IMR-90 (cell line): ENCODE measurements at regions not wholly inside any gene's neighbourhood (a gene's known extent, or its start where the extent isn't known, plus 50 kb on each side); places are given as distances from the start of the nearest gene placed in this dataset.

Experiments
- ATAC-seq: fragments of 200-7000 bp; cut with Tn5 transposase; 2 replicates; pipeline ENCODE4 v1.9.1; 2020; ENCODE audit warnings: low read depth, mild to moderate bottlenecking, moderate library complexity
- BruUV-seq: library from RNA; stranded (reverse); fragments of 400-500 nt; replicated peaks from 2 replicates; lab custom pipeline; 2021; lab: Mats Ljungman, UMichigan
- CTCF ChIA-PET: fragments of 300-600 bp; formaldehyde crosslinking; extraction: SDS; loops from one replicate; lab custom pipeline; 2021; ENCODE audit warnings: antibody characterized with exemption; lab: Yijun Ruan, JAX
- POLR2A ChIA-PET: fragments of 300-600 bp; sonication (Branson Sonifier 250); formaldehyde crosslinking; loops from one replicate; lab custom pipeline; 2022; ENCODE audit warnings: antibody characterized with exemption; ENCODE audit not compliant: unreplicated experiment; lab: Charles Lee
- DNase-seq: peaks from one replicate; pipeline ENCODE4 v3.0.0; 2013
- H2AFZ ChIP-seq: replicated peaks from 2 replicates; pipeline ENCODE3; 2013; ENCODE audit warnings: low read length, mild to moderate bottlenecking; ENCODE audit not compliant: poor library complexity
- H2AK5ac ChIP-seq: 2 replicates; pipeline ENCODE4 v1.6.1; 2013; ENCODE audit warnings: low read depth, low read length, inconsistent platforms
- H2AK9ac ChIP-seq: replicated peaks from 2 replicates; pipeline ENCODE3; 2013; ENCODE audit warnings: mild to moderate bottlenecking, low read depth, low read length, moderate library complexity; ENCODE audit not compliant: poor library complexity
- H2BK120ac ChIP-seq: 2 replicates; pipeline ENCODE4 v1.6.1; 2013; ENCODE audit warnings: low read depth, low read length, inconsistent platforms
- H2BK15ac ChIP-seq: 3 replicates; pipeline ENCODE4 v1.6.1; 2013; ENCODE audit warnings: low read depth, low read length, inconsistent platforms
- H2BK20ac ChIP-seq: 2 replicates; pipeline ENCODE4 v1.6.1; 2013; ENCODE audit warnings: low read depth, mild to moderate bottlenecking, inconsistent platforms, low read length, moderate library complexity
- H2BK5ac ChIP-seq: 2 replicates; pipeline ENCODE4 v1.6.1; 2013; ENCODE audit warnings: mild to moderate bottlenecking, low read depth, low read length, inconsistent platforms; ENCODE audit not compliant: poor library complexity, severe bottlenecking
- H3K14ac ChIP-seq: replicated peaks from 2 replicates; pipeline ENCODE4 v1.6.1; 2013; ENCODE audit warnings: low read depth, low read length, inconsistent platforms
- H3K18ac ChIP-seq: 2 replicates; pipeline ENCODE4 v1.6.1; 2013; ENCODE audit warnings: low read depth, low read length, control low read depth
- H3K23ac ChIP-seq: 2 replicates; pipeline ENCODE4 v1.6.1; 2013; ENCODE audit warnings: low read depth, low read length, inconsistent platforms
- H3K27ac ChIP-seq: 2 replicates; pipeline ENCODE4 v1.5.1; 2013; ENCODE audit warnings: mild to moderate bottlenecking, control low read depth, low read length; ENCODE audit not compliant: insufficient read depth
- H3K27me3 ChIP-seq: 2 replicates; pipeline ENCODE4 v1.6.1; 2013; ENCODE audit warnings: low read length; ENCODE audit not compliant: control insufficient read depth, insufficient read depth
- H3K36me3 ChIP-seq: 2 replicates; pipeline ENCODE4 v1.6.1; 2013; ENCODE audit warnings: low read length, mixed read lengths; ENCODE audit not compliant: control insufficient read depth, insufficient read depth
- H3K4ac ChIP-seq: 2 replicates; pipeline ENCODE4 v1.6.1; 2013; ENCODE audit warnings: low read depth, low read length, inconsistent platforms
- H3K4me1 ChIP-seq: 2 replicates; pipeline ENCODE4 v1.6.1; 2013; ENCODE audit warnings: low read length, mixed read lengths; ENCODE audit not compliant: control insufficient read depth, insufficient read depth
- H3K4me2 ChIP-seq: 2 replicates; pipeline ENCODE4 v1.6.1; 2013; ENCODE audit warnings: low read depth, mild to moderate bottlenecking, control low read depth, low read length, moderate library complexity
- H3K4me3 ChIP-seq: 2 replicates; pipeline ENCODE4 v1.5.1; 2013; ENCODE audit warnings: low read depth, mild to moderate bottlenecking, control low read depth, low read length, moderate library complexity; ENCODE audit not compliant: insufficient read depth
- H3K56ac ChIP-seq: 2 replicates; pipeline ENCODE4 v1.6.1; 2013; ENCODE audit warnings: low read length, inconsistent platforms; ENCODE audit not compliant: insufficient read depth; ENCODE audit errors: extremely low read depth
- H3K79me1 ChIP-seq, 2 experiments: 2 replicates each; pipeline ENCODE4 v1.6.1; 2013; ENCODE audit warnings: low read length in 2 of 2, inconsistent platforms in 1 of 2, low read depth in 1 of 2
- H3K9ac ChIP-seq: 2 replicates; pipeline ENCODE4 v1.6.1; 2013; ENCODE audit warnings: low read depth, low read length, control low read depth
- H3K9me1 ChIP-seq: 2 replicates; pipeline ENCODE4 v1.6.1; 2013; ENCODE audit warnings: low read length, inconsistent platforms; ENCODE audit not compliant: insufficient read depth
- H3K9me3 ChIP-seq: 2 replicates; pipeline ENCODE4 v1.6.1; 2013; ENCODE audit warnings: low read length; ENCODE audit not compliant: control insufficient read depth, insufficient read depth
- H4K20me1 ChIP-seq: 2 replicates; pipeline ENCODE4 v1.6.1; 2013; ENCODE audit warnings: low read length, inconsistent platforms; ENCODE audit not compliant: insufficient read depth
- H4K5ac ChIP-seq: 2 replicates; pipeline ENCODE4 v1.6.1; 2013; ENCODE audit warnings: mild to moderate bottlenecking, low read depth, low read length, control low read depth
- H4K8ac ChIP-seq, 2 experiments: 2 replicates each; pipeline ENCODE4 v1.6.1; 2013; ENCODE audit warnings: low read depth in 2 of 2, low read length in 2 of 2, control low read depth in 1 of 2, inconsistent platforms in 1 of 2
- H4K91ac ChIP-seq: 2 replicates; pipeline ENCODE4 v1.6.1; 2013; ENCODE audit warnings: low read depth, low read length, inconsistent platforms; ENCODE audit not compliant: insufficient read depth
- BHLHE40 ChIP-seq: fragments of 150-350 bp; IDR thresholded peaks from 2 replicates; pipeline ENCODE4 v1.6.1; 2016; ENCODE audit warnings: mild to moderate bottlenecking, low read depth, low read length
- CEBPB ChIP-seq: IDR thresholded peaks from 2 replicates; pipeline ENCODE4 v1.6.1; 2012; ENCODE audit warnings: low read depth, low read length, improper control_type of control experiment
- CTCF ChIP-seq: conservative IDR thresholded peaks from 2 replicates; pipeline ENCODE4 v1.5.1; 2012; ENCODE audit warnings: mild to moderate bottlenecking, low read depth, low read length, improper control_type of control experiment
- ELK1 ChIP-seq: fragments of 150-350 bp; IDR thresholded peaks from 2 replicates; pipeline ENCODE4 v1.6.1; 2016; ENCODE audit warnings: low read depth, mild to moderate bottlenecking, low read length, moderate library complexity, borderline replicate concordance
- MAFK ChIP-seq: IDR thresholded peaks from 2 replicates; pipeline ENCODE4 v1.6.1; 2012; ENCODE audit warnings: low read depth, low read length, improper control_type of control experiment
- MXI1 ChIP-seq: IDR thresholded peaks from 2 replicates; pipeline ENCODE4 v1.6.1; 2012; ENCODE audit warnings: low read depth, mild to moderate bottlenecking, low read length, moderate library complexity, borderline replicate concordance
- SMC3 ChIP-seq: fragments of 150-350 bp; IDR thresholded peaks from 2 replicates; pipeline ENCODE4 v1.6.1; 2016; ENCODE audit warnings: low read depth, mild to moderate bottlenecking, antibody characterized with exemption, low read length, moderate library complexity
- WGBS, 2 experiments: methylation state at CpG; one replicate each; pipeline versions ENCODE4 v1.1.5 to v1.1.7; 2013; ENCODE audit warnings: missing lambda C conversion rate in 2 of 2; ENCODE audit not compliant: insufficient read length in 1 of 2; ENCODE audit errors: extremely low coverage in 2 of 2; 5-methylcytosine and 5-hydroxymethylcytosine counted together
- dilution Hi-C: fragments of 300-500 bp; cut with HindIII; formaldehyde crosslinking; loops from one replicate; pipeline ENCODE4 v1.14.3; 2018; ENCODE audit warnings: low sequenced_read_pairs; ENCODE audit not compliant: unreplicated experiment
- in situ Hi-C: fragments of 300-500 bp; cut with MboI; formaldehyde crosslinking; loops from 3 replicates; pipeline ENCODE4 v1.14.3; 2019; ENCODE audit warnings: low sequenced_read_pairs, inconsistent platforms, mixed read lengths
- intact Hi-C: fragments of 100-400 bp; cut with micrococcal nuclease; formaldehyde crosslinking; loops from 2 replicates; pipeline ENCODE4 v1.10.0; 2022

GRCh38 chr2:142684667-142685066 is 192.8 kb upstream of the KYNU start:
- H4K20me1 ChIP-seq, result no peaks in the 10 kb centered on the region
- H3K14ac ChIP-seq, result no peak overlapping the region
- H3K9me3 ChIP-seq, result no peaks in the 10 kb centered on the region
- no peak overlapping the region for H2BK120ac ChIP-seq
- no peak overlapping the region for H4K5ac ChIP-seq
- H3K79me1 ChIP-seq, result no peaks in the 10 kb centered on the region
- ChIA-PET POLR2A (no interaction called here), CTCF (no interaction called here)
- no peak overlapping the region for H3K4ac ChIP-seq
- H3K4me2 ChIP-seq, result no peak overlapping the region
- no peak overlapping the region for H3K27ac ChIP-seq
- ATAC-seq, result no peak
- no peak for DNase-seq
- no peak overlapping the region for H3K56ac ChIP-seq
- intact Hi-C loops (no loop called here), in situ Hi-C loops (loop anchor here (5.0 kb wide), 1 partner anchor 298 kb away; no protein-coding TSS in a partner anchor), dilution Hi-C loops (no loop called here)
- no TSS peak for BruUV-seq
- H3K9me1 ChIP-seq, result no peaks in the 10 kb centered on the region
- H2AFZ ChIP-seq, result no peak overlapping the region
- H3K9ac ChIP-seq, result no peak overlapping the region
- H4K8ac ChIP-seq, result no peak overlapping the region
- H3K4me3 ChIP-seq, result no peak overlapping the region
- H2BK20ac ChIP-seq, result no peak overlapping the region
- no peak overlapping the region for H2AK9ac ChIP-seq
- H3K23ac ChIP-seq, result no peak overlapping the region
- H2BK5ac ChIP-seq, result no peak overlapping the region
- no peak overlapping the region for H2BK15ac ChIP-seq
- no peak overlapping the region for H3K18ac ChIP-seq
- no peaks in the 10 kb centered on the region for H3K27me3 ChIP-seq
- H4K91ac ChIP-seq, result no peak overlapping the region
- H2AK5ac ChIP-seq, result no peak overlapping the region
- no peaks in the 10 kb centered on the region for H3K36me3 ChIP-seq
- no CpG with 5 or more reads among the region's 3 CpGs for WGBS, 2 experiments
- H3K4me1 ChIP-seq, result peaks cover 2% of the 10 kb centered on the region; the same call in 1 of the 2 replicates
- TF ChIP-seq SMC3 (no peak), CTCF (no peak), MXI1 (no peak), BHLHE40 (no peak), CEBPB (no peak), ELK1 (no peak), MAFK (peak; percentile 90)
